ENCODE measurements at regions not wholly inside any gene's neighbourhood (a gene's known extent, or its start where the extent isn't known, plus 50 kb on each side); places are given as distances from the start of the nearest gene placed in this dataset.

GRCh38 chrX:3527166-3527565 lies 180.7 kb upstream of the MXRA5 start:
- no peak for TF ChIP-seq CTCF (IDR thresholded peaks at IDR 0.05)
- Histone ChIP-seq H3K27ac (no peak overlapping the region), H3K36me3 (no peaks in the 10 kb centered on the region), H3K27me3 (no peaks in the 10 kb centered on the region), H3K9me3 (no peaks in the 10 kb centered on the region), H3K4me3 (no peak overlapping the region), H3K4me1 (no peaks in the 10 kb centered on the region)
- DNase-seq (ENCODE audit: low spot score in 2 of 2) = no peak
- intact Hi-C loops (cut with DNase I) = no loop called here

GRCh38 chrX:3526731-3527130 lies 180.3 kb upstream of the MXRA5 start:
- no peaks in the 10 kb centered on the region for H3K4me1 ChIP-seq
- no peaks in the 10 kb centered on the region for H3K36me3 ChIP-seq
- DNase-seq (ENCODE audit: low spot score in 2 of 2) = no peak
- no peak overlapping the region for H3K27ac ChIP-seq
- H3K9me3 ChIP-seq = no peaks in the 10 kb centered on the region
- intact Hi-C loops (cut with DNase I) = no loop called here
- no peaks in the 10 kb centered on the region for H3K27me3 ChIP-seq
- no peak for TF ChIP-seq CTCF (IDR thresholded peaks at IDR 0.05)
- H3K4me3 ChIP-seq = no peak overlapping the region

GRCh38 chrX:3526071-3526470 lies 179.6 kb upstream of the MXRA5 start:
- no peak overlapping the region for H3K4me3 ChIP-seq
- no peak for TF ChIP-seq CTCF (IDR thresholded peaks at IDR 0.05)
- no peaks in the 10 kb centered on the region for H3K4me1 ChIP-seq
- intact Hi-C loops (cut with DNase I) = no loop called here
- no peaks in the 10 kb centered on the region for H3K27me3 ChIP-seq
- no peak overlapping the region for H3K27ac ChIP-seq
- H3K36me3 ChIP-seq = no peaks in the 10 kb centered on the region
- no peak for DNase-seq (ENCODE audit: low spot score in 2 of 2)
- no peaks in the 10 kb centered on the region for H3K9me3 ChIP-seq

- H3K4me1 ChIP-seq = no peaks in the 10 kb centered on the region
- H3K27me3 ChIP-seq = no peaks in the 10 kb centered on the region
- intact Hi-C loops (cut with DNase I) = no loop called here
- no peak overlapping the region for H3K27ac ChIP-seq
- no peak for DNase-seq (ENCODE audit: low spot score in 2 of 2)
- H3K4me3 ChIP-seq = no peak overlapping the region
- no peaks in the 10 kb centered on the region for H3K9me3 ChIP-seq
- H3K36me3 ChIP-seq = no peaks in the 10 kb centered on the region
- no peak for TF ChIP-seq CTCF (IDR thresholded peaks at IDR 0.05)
These were observed 175.7 kb upstream of the MXRA5 start for GRCh38 chrX:3522101-3522650.

GRCh38 chrX:3521396-3521795 lies 174.9 kb upstream of the MXRA5 start:
- H3K27ac ChIP-seq = no peak overlapping the region
- intact Hi-C loops (cut with DNase I) = no loop called here
- no peaks in the 10 kb centered on the region for H3K36me3 ChIP-seq
- H3K27me3 ChIP-seq = no peaks in the 10 kb centered on the region
- no peak overlapping the region for H3K4me3 ChIP-seq
- H3K9me3 ChIP-seq = no peaks in the 10 kb centered on the region
- TF ChIP-seq CTCF (IDR thresholded peaks at IDR 0.05) = no peak
- no peaks in the 10 kb centered on the region for H3K4me1 ChIP-seq
- no peak for DNase-seq (ENCODE audit: low spot score in 2 of 2)

GRCh38 chrX:3520982-3521381 lies 174.5 kb upstream of the MXRA5 start:
- TF ChIP-seq CTCF (IDR thresholded peaks at IDR 0.05) = no peak
- Histone ChIP-seq H3K4me3 (no peak overlapping the region), H3K9me3 (no peaks in the 10 kb centered on the region), H3K27ac (no peak overlapping the region), H3K4me1 (no peaks in the 10 kb centered on the region), H3K27me3 (no peaks in the 10 kb centered on the region), H3K36me3 (no peaks in the 10 kb centered on the region)
- DNase-seq (ENCODE audit: low spot score in 2 of 2) = no peak
- intact Hi-C loops (cut with DNase I) = no loop called here

Data from ascending aorta (tissue), 2 donors.